IMR-90 (cell line): ENCODE measurements at regions not wholly inside any gene's neighbourhood (a gene's known extent, or its start where the extent isn't known, plus 50 kb on each side); places are given as distances from the start of the nearest gene placed in this dataset.

Experiments
- ATAC-seq: fragments of 200-7000 bp; cut with Tn5 transposase; 2 replicates; pipeline ENCODE4 v1.9.1; 2020; ENCODE audit warnings: low read depth, mild to moderate bottlenecking, moderate library complexity
- BruUV-seq: library from RNA; stranded (reverse); fragments of 400-500 nt; replicated peaks from 2 replicates; lab custom pipeline; 2021; lab: Mats Ljungman, UMichigan
- CTCF ChIA-PET: fragments of 300-600 bp; formaldehyde crosslinking; extraction: SDS; loops from one replicate; lab custom pipeline; 2021; ENCODE audit warnings: antibody characterized with exemption; lab: Yijun Ruan, JAX
- POLR2A ChIA-PET: fragments of 300-600 bp; sonication (Branson Sonifier 250); formaldehyde crosslinking; loops from one replicate; lab custom pipeline; 2022; ENCODE audit warnings: antibody characterized with exemption; ENCODE audit not compliant: unreplicated experiment; lab: Charles Lee
- DNase-seq: peaks from one replicate; pipeline ENCODE4 v3.0.0; 2013
- H2AFZ ChIP-seq: replicated peaks from 2 replicates; pipeline ENCODE3; 2013; ENCODE audit warnings: low read length, mild to moderate bottlenecking; ENCODE audit not compliant: poor library complexity
- H2AK5ac ChIP-seq: 2 replicates; pipeline ENCODE4 v1.6.1; 2013; ENCODE audit warnings: low read depth, low read length, inconsistent platforms
- H2AK9ac ChIP-seq: replicated peaks from 2 replicates; pipeline ENCODE3; 2013; ENCODE audit warnings: mild to moderate bottlenecking, low read depth, low read length, moderate library complexity; ENCODE audit not compliant: poor library complexity
- H2BK120ac ChIP-seq: 2 replicates; pipeline ENCODE4 v1.6.1; 2013; ENCODE audit warnings: low read depth, low read length, inconsistent platforms
- H2BK15ac ChIP-seq: 3 replicates; pipeline ENCODE4 v1.6.1; 2013; ENCODE audit warnings: low read depth, low read length, inconsistent platforms
- H2BK20ac ChIP-seq: 2 replicates; pipeline ENCODE4 v1.6.1; 2013; ENCODE audit warnings: low read depth, mild to moderate bottlenecking, inconsistent platforms, low read length, moderate library complexity
- H2BK5ac ChIP-seq: 2 replicates; pipeline ENCODE4 v1.6.1; 2013; ENCODE audit warnings: mild to moderate bottlenecking, low read depth, low read length, inconsistent platforms; ENCODE audit not compliant: poor library complexity, severe bottlenecking
- H3K14ac ChIP-seq: replicated peaks from 2 replicates; pipeline ENCODE4 v1.6.1; 2013; ENCODE audit warnings: low read depth, low read length, inconsistent platforms
- H3K18ac ChIP-seq: 2 replicates; pipeline ENCODE4 v1.6.1; 2013; ENCODE audit warnings: low read depth, low read length, control low read depth
- H3K23ac ChIP-seq: 2 replicates; pipeline ENCODE4 v1.6.1; 2013; ENCODE audit warnings: low read depth, low read length, inconsistent platforms
- H3K27ac ChIP-seq: 2 replicates; pipeline ENCODE4 v1.5.1; 2013; ENCODE audit warnings: mild to moderate bottlenecking, control low read depth, low read length; ENCODE audit not compliant: insufficient read depth
- H3K27me3 ChIP-seq: 2 replicates; pipeline ENCODE4 v1.6.1; 2013; ENCODE audit warnings: low read length; ENCODE audit not compliant: control insufficient read depth, insufficient read depth
- H3K36me3 ChIP-seq: 2 replicates; pipeline ENCODE4 v1.6.1; 2013; ENCODE audit warnings: low read length, mixed read lengths; ENCODE audit not compliant: control insufficient read depth, insufficient read depth
- H3K4ac ChIP-seq: 2 replicates; pipeline ENCODE4 v1.6.1; 2013; ENCODE audit warnings: low read depth, low read length, inconsistent platforms
- H3K4me1 ChIP-seq: 2 replicates; pipeline ENCODE4 v1.6.1; 2013; ENCODE audit warnings: low read length, mixed read lengths; ENCODE audit not compliant: control insufficient read depth, insufficient read depth
- H3K4me2 ChIP-seq: 2 replicates; pipeline ENCODE4 v1.6.1; 2013; ENCODE audit warnings: low read depth, mild to moderate bottlenecking, control low read depth, low read length, moderate library complexity
- H3K4me3 ChIP-seq: 2 replicates; pipeline ENCODE4 v1.5.1; 2013; ENCODE audit warnings: low read depth, mild to moderate bottlenecking, control low read depth, low read length, moderate library complexity; ENCODE audit not compliant: insufficient read depth
- H3K56ac ChIP-seq: 2 replicates; pipeline ENCODE4 v1.6.1; 2013; ENCODE audit warnings: low read length, inconsistent platforms; ENCODE audit not compliant: insufficient read depth; ENCODE audit errors: extremely low read depth
- H3K79me1 ChIP-seq, 2 experiments: 2 replicates each; pipeline ENCODE4 v1.6.1; 2013; ENCODE audit warnings: low read length in 2 of 2, inconsistent platforms in 1 of 2, low read depth in 1 of 2
- H3K9ac ChIP-seq: 2 replicates; pipeline ENCODE4 v1.6.1; 2013; ENCODE audit warnings: low read depth, low read length, control low read depth
- H3K9me1 ChIP-seq: 2 replicates; pipeline ENCODE4 v1.6.1; 2013; ENCODE audit warnings: low read length, inconsistent platforms; ENCODE audit not compliant: insufficient read depth
- H3K9me3 ChIP-seq: 2 replicates; pipeline ENCODE4 v1.6.1; 2013; ENCODE audit warnings: low read length; ENCODE audit not compliant: control insufficient read depth, insufficient read depth
- H4K20me1 ChIP-seq: 2 replicates; pipeline ENCODE4 v1.6.1; 2013; ENCODE audit warnings: low read length, inconsistent platforms; ENCODE audit not compliant: insufficient read depth
- H4K5ac ChIP-seq: 2 replicates; pipeline ENCODE4 v1.6.1; 2013; ENCODE audit warnings: mild to moderate bottlenecking, low read depth, low read length, control low read depth
- H4K8ac ChIP-seq, 2 experiments: 2 replicates each; pipeline ENCODE4 v1.6.1; 2013; ENCODE audit warnings: low read depth in 2 of 2, low read length in 2 of 2, control low read depth in 1 of 2, inconsistent platforms in 1 of 2
- H4K91ac ChIP-seq: 2 replicates; pipeline ENCODE4 v1.6.1; 2013; ENCODE audit warnings: low read depth, low read length, inconsistent platforms; ENCODE audit not compliant: insufficient read depth
- CEBPB ChIP-seq: IDR thresholded peaks from 2 replicates; pipeline ENCODE4 v1.6.1; 2012; ENCODE audit warnings: low read depth, low read length, improper control_type of control experiment
- CHD1 ChIP-seq: IDR thresholded peaks from 2 replicates; pipeline ENCODE4 v1.6.1; 2012; ENCODE audit warnings: low read depth, low read length, improper control_type of control experiment
- RFX5 ChIP-seq: IDR thresholded peaks from 2 replicates; pipeline ENCODE4 v1.8.0; 2012; ENCODE audit warnings: low read depth, mild to moderate bottlenecking, low read length, moderate library complexity
- WGBS, 2 experiments: methylation state at CpG; one replicate each; pipeline versions ENCODE4 v1.1.5 to v1.1.7; 2013; ENCODE audit warnings: missing lambda C conversion rate in 2 of 2; ENCODE audit not compliant: insufficient read length in 1 of 2; ENCODE audit errors: extremely low coverage in 2 of 2; 5-methylcytosine and 5-hydroxymethylcytosine counted together
- dilution Hi-C: fragments of 300-500 bp; cut with HindIII; formaldehyde crosslinking; loops from one replicate; pipeline ENCODE4 v1.14.3; 2018; ENCODE audit warnings: low sequenced_read_pairs; ENCODE audit not compliant: unreplicated experiment
- in situ Hi-C: fragments of 300-500 bp; cut with MboI; formaldehyde crosslinking; loops from 3 replicates; pipeline ENCODE4 v1.14.3; 2019; ENCODE audit warnings: low sequenced_read_pairs, inconsistent platforms, mixed read lengths
- intact Hi-C: fragments of 100-400 bp; cut with micrococcal nuclease; formaldehyde crosslinking; loops from 2 replicates; pipeline ENCODE4 v1.10.0; 2022

GRCh38 chr10:4130685-4131084 lies 345.7 kb upstream of the KLF6 start:
- in situ Hi-C loops (no loop called here), intact Hi-C loops (loop anchor here (5.0 kb wide), 1 partner anchor 348 kb away; no protein-coding TSS in a partner anchor), dilution Hi-C loops (no loop called here)
- H2BK15ac ChIP-seq: peak overlapping the region; percentile 92
- ATAC-seq: no peak
- peaks cover 6% of the 10 kb centered on the region for H3K9me3 ChIP-seq
- H3K36me3 ChIP-seq: no peaks in the 10 kb centered on the region
- peak overlapping the region; percentile 28; the same call in 1 of the 2 replicates for H3K23ac ChIP-seq
- no peak overlapping the region for H2AK9ac ChIP-seq
- no CpG with 5 or more reads among the region's 4 CpGs for WGBS, 2 experiments
- no peak overlapping the region for H3K9ac ChIP-seq
- H3K4ac ChIP-seq: peak overlapping the region; percentile 72
- H2AFZ ChIP-seq: no peak overlapping the region
- DNase-seq: no peak
- H3K9me1 ChIP-seq: peaks cover 10% of the 10 kb centered on the region
- H2AK5ac ChIP-seq: peak overlapping the region; percentile 61; the same call in 1 of the 2 replicates
- H3K4me2 ChIP-seq: no peak overlapping the region
- H3K18ac ChIP-seq: no peak overlapping the region
- no peaks in the 10 kb centered on the region for H3K27me3 ChIP-seq
- no peak for TF ChIP-seq CHD1
- peak; percentile 56 for TF ChIP-seq CEBPB
- no peak for TF ChIP-seq RFX5
- peaks cover 0 to 11% of the 10 kb centered on the region in 2 experiments; a peak in 1 of 4 replicates for H3K79me1 ChIP-seq
- peak overlapping the region; percentile 42; the same call in 1 of the 2 replicates for H4K91ac ChIP-seq
- ChIA-PET POLR2A (no interaction called here), CTCF (no interaction called here)
- peaks cover 8% of the 10 kb centered on the region for H3K4me1 ChIP-seq
- BruUV-seq: no TSS peak
- no peaks in the 10 kb centered on the region for H4K20me1 ChIP-seq
- H3K56ac ChIP-seq: no peak overlapping the region
- H4K8ac ChIP-seq: peak overlapping the region in 1 of 2 experiments; percentile 68; a peak in 2 of 4 replicates
- no peak overlapping the region for H3K4me3 ChIP-seq
- H2BK20ac ChIP-seq: peak overlapping the region; percentile 88
- no peak overlapping the region for H4K5ac ChIP-seq
- H2BK120ac ChIP-seq: peak overlapping the region; percentile 87
- no peak overlapping the region for H2BK5ac ChIP-seq
- peak overlapping the region; percentile 89 for H3K14ac ChIP-seq
- H3K27ac ChIP-seq: no peak overlapping the region
